H1 (cell line): ENCODE measurements at regions not wholly inside any gene's neighbourhood (a gene's known extent, or its start where the extent isn't known, plus 50 kb on each side); places are given as distances from the start of the nearest gene placed in this dataset.

ENCODE experiments used
- HDAC2 ChIP-seq, 2 experiments: fragments of 300-600 bp in 1 of 2; sonication (generic) in 1 of 2; IDR thresholded peaks; 2 replicates each; pipeline ENCODE4 v1.6.1; 2011 to 2012; ENCODE audit warnings: low read depth in 2 of 2, low read length in 2 of 2, mild to moderate bottlenecking in 2 of 2, moderate library complexity in 2 of 2, borderline replicate concordance in 1 of 2, inconsistent platforms in 1 of 2
- JUND ChIP-seq: IDR thresholded peaks from 2 replicates; pipeline ENCODE4 v1.6.1; 2011; ENCODE audit warnings: mild to moderate bottlenecking, improper control_type of control experiment, low read length
- POLR2AphosphoS5 ChIP-seq: IDR thresholded peaks from 2 replicates; pipeline ENCODE4 v1.6.1; 2011; ENCODE audit warnings: low read depth, low read length
- SIN3A ChIP-seq, 2 experiments: IDR thresholded peaks in 1 of 2; conservative IDR thresholded peaks in 1 of 2; 2 replicates each; pipeline ENCODE4 v1.6.1; 2011 to 2012; ENCODE audit warnings: low read length in 2 of 2, improper control_type of control experiment in 1 of 2, low read depth in 1 of 2, mild to moderate bottlenecking in 1 of 2
- ZNF274 ChIP-seq: IDR thresholded peaks from 2 replicates; pipeline ENCODE4 v1.7.0; 2012; ENCODE audit warnings: low read length, borderline replicate concordance; ENCODE audit errors: extremely low read depth
- TF ChIP-seq, protein P1 (sequence below), 3 experiments: IDR thresholded peaks; 1 replicate in 2 of 3; 2 replicates in 1 of 3; pipeline versions ENCODE4 v1.5.1 to v1.6.1; 2011; ENCODE audit warnings: low read length in 3 of 3, mild to moderate bottlenecking in 3 of 3, inconsistent platforms in 2 of 3, low read depth in 1 of 3, moderate library complexity in 1 of 3; ENCODE audit not compliant: insufficient read depth in 1 of 3; ENCODE audit errors: control extremely low read depth in 1 of 3

DNA sequence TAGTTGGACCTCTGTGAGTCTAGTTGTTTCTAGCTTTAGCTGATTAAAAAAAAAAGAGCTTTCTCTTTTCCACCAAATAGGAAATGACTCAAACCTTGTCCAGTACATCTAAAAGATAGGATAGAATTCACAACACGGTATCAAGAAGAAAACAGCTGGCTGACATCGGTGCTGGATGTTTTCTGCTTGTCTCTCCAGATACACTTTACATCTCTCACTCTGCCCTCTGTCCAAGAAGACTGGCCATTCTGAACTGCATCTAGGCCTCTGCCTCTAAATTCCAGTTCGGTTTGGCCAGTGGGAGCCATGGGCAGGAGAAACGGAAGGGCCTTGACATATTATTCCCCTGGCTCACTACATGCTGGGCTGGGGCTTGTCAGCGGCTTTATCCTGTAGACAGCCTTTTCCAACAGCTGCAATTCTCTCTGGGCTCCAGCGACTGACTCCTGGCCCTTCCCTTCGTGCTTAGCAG is 57.3 kb upstream of the SHISA3 start:
- TF ChIP-seq, protein P1, sequence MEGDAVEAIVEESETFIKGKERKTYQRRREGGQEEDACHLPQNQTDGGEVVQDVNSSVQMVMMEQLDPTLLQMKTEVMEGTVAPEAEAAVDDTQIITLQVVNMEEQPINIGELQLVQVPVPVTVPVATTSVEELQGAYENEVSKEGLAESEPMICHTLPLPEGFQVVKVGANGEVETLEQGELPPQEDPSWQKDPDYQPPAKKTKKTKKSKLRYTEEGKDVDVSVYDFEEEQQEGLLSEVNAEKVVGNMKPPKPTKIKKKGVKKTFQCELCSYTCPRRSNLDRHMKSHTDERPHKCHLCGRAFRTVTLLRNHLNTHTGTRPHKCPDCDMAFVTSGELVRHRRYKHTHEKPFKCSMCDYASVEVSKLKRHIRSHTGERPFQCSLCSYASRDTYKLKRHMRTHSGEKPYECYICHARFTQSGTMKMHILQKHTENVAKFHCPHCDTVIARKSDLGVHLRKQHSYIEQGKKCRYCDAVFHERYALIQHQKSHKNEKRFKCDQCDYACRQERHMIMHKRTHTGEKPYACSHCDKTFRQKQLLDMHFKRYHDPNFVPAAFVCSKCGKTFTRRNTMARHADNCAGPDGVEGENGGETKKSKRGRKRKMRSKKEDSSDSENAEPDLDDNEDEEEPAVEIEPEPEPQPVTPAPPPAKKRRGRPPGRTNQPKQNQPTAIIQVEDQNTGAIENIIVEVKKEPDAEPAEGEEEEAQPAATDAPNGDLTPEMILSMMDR (IDR thresholded peaks at IDR 0.05; ENCODE audit: control extremely low read depth in 1 of 3, insufficient read depth in 1 of 3, low read depth in 1 of 3, low read length in 3 of 3): no peak
- TF ChIP-seq HDAC2 (IDR thresholded peaks at IDR 0.05; ENCODE audit: borderline replicate concordance in 1 of 2, low read depth in 2 of 2, low read length in 2 of 2) (no peak), SIN3A (conservative IDR thresholded peaks at IDR 0.05 in 1 of 2, IDR thresholded peaks at IDR 0.05 in 1 of 2; ENCODE audit: low read depth in 1 of 2, low read length in 2 of 2) (no peak), JUND (no peak), ZNF274 (no peak), POLR2AphosphoS5 (no peak)
